ENCODE measurements at regions not wholly inside any gene's neighbourhood (a gene's known extent, or its start where the extent isn't known, plus 50 kb on each side); places are given as distances from the start of the nearest gene placed in this dataset.

- no peak for DNase-seq (ENCODE audit: low read depth)
- no peak overlapping the region for H3K4me3 ChIP-seq (ENCODE audit: low read depth, low read length)
- TF ChIP-seq CTCF (conservative IDR thresholded peaks at IDR 0.05; ENCODE audit: low read depth, low read length), result no peak
Observed at GRCh38 chr12:91396293-91396692, 213.7 kb upstream of the DCN start.

GRCh38 chr12:91395628-91396135, 213.1 kb upstream of the DCN start:
- no peak for DNase-seq (ENCODE audit: low read depth)
- no peak overlapping the region for H3K4me3 ChIP-seq (ENCODE audit: low read depth, low read length)
- no peak for TF ChIP-seq CTCF (conservative IDR thresholded peaks at IDR 0.05; ENCODE audit: low read depth, low read length)

GRCh38 chr12:91394903-91395302, 212.3 kb upstream of the DCN start:
- no peak for TF ChIP-seq CTCF (conservative IDR thresholded peaks at IDR 0.05; ENCODE audit: low read depth, low read length)
- H3K4me3 ChIP-seq (ENCODE audit: low read depth, low read length), result no peak overlapping the region
- DNase-seq (ENCODE audit: low read depth), result no peak

- DNase-seq (ENCODE audit: low read depth), result peak; percentile 61
- no peak overlapping the region for H3K4me3 ChIP-seq (ENCODE audit: low read depth, low read length)
- no peak for TF ChIP-seq CTCF (conservative IDR thresholded peaks at IDR 0.05; ENCODE audit: low read depth, low read length)
Observed at GRCh38 chr12:91388573-91388972, 206.0 kb upstream of the DCN start.

- H3K4me3 ChIP-seq (ENCODE audit: low read depth, low read length), result no peak overlapping the region
- TF ChIP-seq CTCF (conservative IDR thresholded peaks at IDR 0.05; ENCODE audit: low read depth, low read length), result no peak
- no peak for DNase-seq (ENCODE audit: low read depth)
Observed at GRCh38 chr12:91387461-91388134, 205.0 kb upstream of the DCN start.

GRCh38 chr12:91384806-91385205, 202.2 kb upstream of the DCN start:
- no peak overlapping the region for H3K4me3 ChIP-seq (ENCODE audit: low read depth, low read length)
- TF ChIP-seq CTCF (conservative IDR thresholded peaks at IDR 0.05; ENCODE audit: low read depth, low read length), result no peak
- no peak for DNase-seq (ENCODE audit: low read depth)

GRCh38 chr12:91384366-91384765, 201.7 kb upstream of the DCN start:
- no peak for TF ChIP-seq CTCF (conservative IDR thresholded peaks at IDR 0.05; ENCODE audit: low read depth, low read length)
- no peak for DNase-seq (ENCODE audit: low read depth)
- H3K4me3 ChIP-seq (ENCODE audit: low read depth, low read length), result no peak overlapping the region
